Ectodermal cell (in vitro differentiated cells): ENCODE measurements at regions not wholly inside any gene's neighbourhood (a gene's known extent, or its start where the extent isn't known, plus 50 kb on each side); places are given as distances from the start of the nearest gene placed in this dataset.

Experiments used
- H3K27ac ChIP-seq: 2 replicates; pipeline ENCODE4 v1.7.0; 2013; ENCODE audit warnings: mild to moderate bottlenecking, low read depth, low read length; ENCODE audit not compliant: insufficient read depth, poor library complexity, severe bottlenecking
- H3K27me3 ChIP-seq: 2 replicates; pipeline ENCODE4 v1.7.0; 2013; ENCODE audit warnings: mild to moderate bottlenecking, low read length; ENCODE audit not compliant: insufficient read depth, control insufficient read depth, poor library complexity, severe bottlenecking
- H3K36me3 ChIP-seq: one replicate; pipeline ENCODE4 v1.7.0; 2013; ENCODE audit warnings: low read length; ENCODE audit not compliant: control insufficient read depth, insufficient read depth
- H3K4me1 ChIP-seq: one replicate; pipeline ENCODE4 v1.7.0; 2013; ENCODE audit warnings: low read length; ENCODE audit not compliant: control insufficient read depth, insufficient read depth
- H3K4me3 ChIP-seq: 2 replicates; pipeline ENCODE4 v1.7.0; 2013; ENCODE audit warnings: low read depth, low read length, control low read depth; ENCODE audit not compliant: insufficient read depth
- H3K9me3 ChIP-seq: 2 replicates; pipeline ENCODE4 v1.7.0; 2013; ENCODE audit warnings: mild to moderate bottlenecking, low read length, moderate library complexity; ENCODE audit not compliant: control insufficient read depth
- WGBS, 2 experiments: methylation state at CpG; one replicate each; pipeline ENCODE4 v1.1.7; 2013; ENCODE audit warnings: missing lambda C conversion rate in 2 of 2; 5-methylcytosine and 5-hydroxymethylcytosine counted together

GRCh38 chr13:23059173-23059572 is 121.6 kb upstream of the SGCG start:
- no peaks in the 10 kb centered on the region for H3K36me3 ChIP-seq

GRCh38 chr13:23060959-23061358 is 119.8 kb upstream of the SGCG start:
- Histone ChIP-seq H3K36me3 (no peaks in the 10 kb centered on the region), H3K4me1 (no peaks in the 10 kb centered on the region), H3K4me3 (no peak overlapping the region), H3K27me3 (no peaks in the 10 kb centered on the region), H3K27ac (no peak overlapping the region), H3K9me3 (no peaks in the 10 kb centered on the region)
- 94 to 97% methylated on average over 1 of the region's 1 CpG for WGBS, 2 experiments

More at GRCh38 chr13:23059173-23059572, 121.6 kb upstream of the SGCG start:
- no peak overlapping the region for H3K27ac ChIP-seq
- H3K9me3 ChIP-seq: no peaks in the 10 kb centered on the region
- H3K27me3 ChIP-seq: no peaks in the 10 kb centered on the region
- no peaks in the 10 kb centered on the region for H3K4me1 ChIP-seq
- H3K4me3 ChIP-seq: no peak overlapping the region

- H3K4me1 ChIP-seq: no peaks in the 10 kb centered on the region
- H3K9me3 ChIP-seq: no peaks in the 10 kb centered on the region
- WGBS, 2 experiments: 92 to 99% methylated on average over 4 to 5 of the region's 5 CpGs
- no peaks in the 10 kb centered on the region for H3K27me3 ChIP-seq
- no peak overlapping the region for H3K4me3 ChIP-seq
- no peaks in the 10 kb centered on the region for H3K36me3 ChIP-seq
- no peak overlapping the region for H3K27ac ChIP-seq
These were observed 113.7 kb upstream of the SGCG start for GRCh38 chr13:23067129-23067528.

GRCh38 chr13:23069566-23069965 is 111.2 kb upstream of the SGCG start:
- H3K4me1 ChIP-seq: no peaks in the 10 kb centered on the region
- no peaks in the 10 kb centered on the region for H3K27me3 ChIP-seq
- no peak overlapping the region for H3K4me3 ChIP-seq
- H3K27ac ChIP-seq: no peak overlapping the region
- H3K36me3 ChIP-seq: no peaks in the 10 kb centered on the region
- 100% methylated on average over 1 of the region's 1 CpG; no CpG with 5 or more reads in 1 of the 2 experiments for WGBS, 2 experiments
- H3K9me3 ChIP-seq: no peaks in the 10 kb centered on the region

GRCh38 chr13:23074075-23074828 is 106.5 kb upstream of the SGCG start:
- Histone ChIP-seq H3K4me1 (no peaks in the 10 kb centered on the region), H3K9me3 (no peaks in the 10 kb centered on the region), H3K36me3 (no peaks in the 10 kb centered on the region), H3K27ac (no peak overlapping the region), H3K27me3 (no peaks in the 10 kb centered on the region), H3K4me3 (no peak overlapping the region)
- 97 to 100% methylated on average over 3 of the region's 5 CpGs for WGBS, 2 experiments

- Histone ChIP-seq H3K36me3 (no peaks in the 10 kb centered on the region), H3K4me1 (no peaks in the 10 kb centered on the region), H3K27ac (no peak overlapping the region), H3K4me3 (no peak overlapping the region), H3K27me3 (no peaks in the 10 kb centered on the region), H3K9me3 (no peaks in the 10 kb centered on the region)
- 94 to 96% methylated on average over 4 to 5 of the region's 5 CpGs for WGBS, 2 experiments
These were observed 99.6 kb upstream of the SGCG start for GRCh38 chr13:23081220-23081619.

- Histone ChIP-seq H3K4me3 (no peak overlapping the region), H3K4me1 (no peaks in the 10 kb centered on the region), H3K36me3 (no peaks in the 10 kb centered on the region), H3K9me3 (no peaks in the 10 kb centered on the region), H3K27ac (no peak overlapping the region), H3K27me3 (no peaks in the 10 kb centered on the region)
- WGBS, 2 experiments: 89 to 90% methylated on average over 7 of the region's 7 CpGs
These were observed 98.9 kb upstream of the SGCG start for GRCh38 chr13:23081901-23082300.

- Histone ChIP-seq H3K4me3 (no peak overlapping the region), H3K9me3 (no peaks in the 10 kb centered on the region), H3K27ac (no peak overlapping the region), H3K27me3 (no peaks in the 10 kb centered on the region), H3K4me1 (no peaks in the 10 kb centered on the region), H3K36me3 (no peaks in the 10 kb centered on the region)
- 29 to 76% methylated on average over 1 to 2 of the region's 2 CpGs for WGBS, 2 experiments
These were observed 93.7 kb upstream of the SGCG start for GRCh38 chr13:23086968-23087623.

- Histone ChIP-seq H3K9me3 (no peaks in the 10 kb centered on the region), H3K27me3 (no peaks in the 10 kb centered on the region), H3K4me1 (no peaks in the 10 kb centered on the region), H3K27ac (no peak overlapping the region), H3K4me3 (no peak overlapping the region), H3K36me3 (no peaks in the 10 kb centered on the region)
- WGBS, 2 experiments: 82 to 100% methylated on average over 1 of the region's 1 CpG
These were observed 92.9 kb upstream of the SGCG start for GRCh38 chr13:23087880-23088279.

GRCh38 chr13:23098161-23098907 is 82.4 kb upstream of the SGCG start:
- Histone ChIP-seq H3K27ac (no peak overlapping the region), H3K27me3 (no peaks in the 10 kb centered on the region)
- 93 to 96% methylated on average over 6 to 7 of the region's 7 CpGs for WGBS, 2 experiments

More at GRCh38 chr13:23098161-23098907, 82.4 kb upstream of the SGCG start:
- H3K4me1 ChIP-seq: no peaks in the 10 kb centered on the region
- H3K36me3 ChIP-seq: no peaks in the 10 kb centered on the region
- no peaks in the 10 kb centered on the region for H3K9me3 ChIP-seq
- no peak overlapping the region for H3K4me3 ChIP-seq
